ENCODE measurements at regions not wholly inside any gene's neighbourhood (a gene's known extent, or its start where the extent isn't known, plus 50 kb on each side); places are given as distances from the start of the nearest gene placed in this dataset.
A peak's percentile ranks its signal among the peaks of the same experiment; 100 is the strongest.

DNA sequence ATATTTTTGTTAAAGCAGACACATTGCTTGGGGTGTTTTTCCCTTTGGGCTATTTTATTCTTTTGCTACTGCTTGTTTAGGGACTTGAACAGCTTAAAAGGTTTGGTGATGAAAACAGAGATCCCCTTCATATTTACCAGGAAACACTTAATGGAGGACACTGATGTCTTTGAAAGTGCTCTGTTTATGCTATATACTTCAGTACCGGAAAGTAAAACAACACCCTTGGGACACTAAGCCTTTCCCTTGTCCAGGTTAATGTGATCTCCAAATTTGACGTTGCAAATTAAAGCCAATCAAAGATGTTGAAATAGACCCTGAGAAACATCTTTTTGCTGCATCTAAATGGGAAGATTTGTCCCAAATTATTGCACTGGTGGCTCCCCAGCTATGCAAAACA lies 564.6 kb upstream of the PKDCC start:
- CTCF ChIA-PET, result no interaction called here
- no TSS peak for BruUV-seq (replicated peaks)
- Histone ChIP-seq H3K4me1 (ENCODE audit: insufficient read depth, low read length, poor library complexity, severe bottlenecking) (no peaks in the 10 kb centered on the region), H3K27ac (ENCODE audit: low read depth, low read length, poor library complexity, severe bottlenecking) (no peak overlapping the region), H3K27me3 (replicated peaks; ENCODE audit: insufficient read depth, low read depth, low read length, poor library complexity) (no peaks in the 10 kb centered on the region), H3K4me3 (ENCODE audit: low read depth, low read length, poor library complexity, severe bottlenecking) (no peak overlapping the region), H3K36me3 (ENCODE audit: insufficient read depth, low read length, poor library complexity, severe bottlenecking) (no peaks in the 10 kb centered on the region), H3K9me3 (ENCODE audit: low read depth, low read length, poor library complexity, severe bottlenecking) (no peaks in the 10 kb centered on the region)
- TF ChIP-seq EZH2 (IDR thresholded peaks at IDR 0.05; ENCODE audit: borderline replicate concordance, low read depth, low read length, poor library complexity, severe bottlenecking) (no peak), CTCF (conservative IDR thresholded peaks at IDR 0.05; ENCODE audit: low read depth, low read length) (no peak)
- POLR2A ChIA-PET (ENCODE audit: low non-redundant PET), result no interaction called here
- intact Hi-C loops (cut with micrococcal nuclease; ENCODE audit: unreplicated experiment), result no loop called here
- DNase-seq (ENCODE audit: low spot score), result peak; percentile 28

DNA sequence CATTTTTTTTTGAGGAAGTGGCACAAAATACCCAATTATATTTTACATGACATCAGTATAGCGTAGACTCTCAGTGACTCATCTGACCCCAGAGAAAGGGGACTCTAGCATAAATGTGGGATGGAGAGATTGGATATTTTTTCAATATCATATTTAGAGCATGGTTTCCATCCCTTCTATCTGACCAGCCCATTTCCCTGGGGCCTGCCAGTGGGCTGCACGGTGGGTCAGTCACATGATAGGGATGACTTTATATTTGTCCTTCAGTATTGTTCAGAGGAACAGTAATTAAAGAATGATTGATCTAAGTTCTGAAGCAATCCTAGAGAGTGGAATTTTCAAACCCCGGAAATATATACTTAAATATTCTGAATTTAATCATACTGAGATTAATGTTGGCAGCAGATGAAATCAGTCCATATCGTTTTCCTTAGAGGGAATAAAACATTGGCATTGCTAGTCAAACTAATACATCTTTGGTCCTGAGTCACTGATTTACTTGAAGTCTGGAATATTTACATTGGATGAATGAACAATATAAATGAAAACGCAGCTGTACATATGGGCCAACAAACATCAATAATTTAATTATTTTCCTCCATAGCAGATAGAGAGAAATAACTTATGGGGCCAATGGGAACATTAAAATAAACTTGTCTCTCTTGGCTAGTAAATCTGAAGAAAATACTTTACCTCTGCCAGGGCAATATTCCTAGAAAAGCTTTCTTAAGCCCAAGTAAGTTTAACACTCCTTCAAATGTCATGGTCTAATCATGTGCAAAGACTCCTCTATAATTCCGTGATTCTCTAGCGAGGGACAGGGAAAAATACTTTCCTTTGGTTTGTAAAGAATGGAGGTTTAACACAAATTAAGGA lies 563.6 kb upstream of the PKDCC start:
- Histone ChIP-seq H3K4me1 (ENCODE audit: insufficient read depth, low read length, poor library complexity, severe bottlenecking) (no peaks in the 10 kb centered on the region), H3K27ac (ENCODE audit: low read depth, low read length, poor library complexity, severe bottlenecking) (no peak overlapping the region), H3K4me3 (ENCODE audit: low read depth, low read length, poor library complexity, severe bottlenecking) (no peak overlapping the region), H3K9me3 (ENCODE audit: low read depth, low read length, poor library complexity, severe bottlenecking) (no peaks in the 10 kb centered on the region), H3K27me3 (replicated peaks; ENCODE audit: insufficient read depth, low read depth, low read length, poor library complexity) (no peaks in the 10 kb centered on the region), H3K36me3 (ENCODE audit: insufficient read depth, low read length, poor library complexity, severe bottlenecking) (no peaks in the 10 kb centered on the region)
- DNase-seq (ENCODE audit: low spot score), result no peak
- POLR2A ChIA-PET (ENCODE audit: low non-redundant PET), result no interaction called here
- CTCF ChIA-PET, result no interaction called here
- no peak for TF ChIP-seq EZH2 (IDR thresholded peaks at IDR 0.05; ENCODE audit: borderline replicate concordance, low read depth, low read length, poor library complexity, severe bottlenecking)
- no peak for TF ChIP-seq CTCF (conservative IDR thresholded peaks at IDR 0.05; ENCODE audit: low read depth, low read length)
- intact Hi-C loops (cut with micrococcal nuclease; ENCODE audit: unreplicated experiment), result no loop called here
- no TSS peak for BruUV-seq (replicated peaks)

GRCh38 chr2:41484858-41485234 lies 563.0 kb upstream of the PKDCC start:
- no TSS peak for BruUV-seq (replicated peaks)
- no peak for DNase-seq (ENCODE audit: low spot score)
- no peaks in the 10 kb centered on the region for H3K27me3 ChIP-seq (replicated peaks; ENCODE audit: insufficient read depth, low read depth, low read length, poor library complexity)
- intact Hi-C loops (cut with micrococcal nuclease; ENCODE audit: unreplicated experiment), result no loop called here
- no peak overlapping the region for H3K4me3 ChIP-seq (ENCODE audit: low read depth, low read length, poor library complexity, severe bottlenecking)
- no peaks in the 10 kb centered on the region for H3K9me3 ChIP-seq (ENCODE audit: low read depth, low read length, poor library complexity, severe bottlenecking)
- CTCF ChIA-PET, result no interaction called here
- H3K36me3 ChIP-seq (ENCODE audit: insufficient read depth, low read length, poor library complexity, severe bottlenecking), result no peaks in the 10 kb centered on the region
- no peak overlapping the region for H3K27ac ChIP-seq (ENCODE audit: low read depth, low read length, poor library complexity, severe bottlenecking)
- H3K4me1 ChIP-seq (ENCODE audit: insufficient read depth, low read length, poor library complexity, severe bottlenecking), result no peaks in the 10 kb centered on the region
- no peak for TF ChIP-seq EZH2 (IDR thresholded peaks at IDR 0.05; ENCODE audit: borderline replicate concordance, low read depth, low read length, poor library complexity, severe bottlenecking)
- POLR2A ChIA-PET (ENCODE audit: low non-redundant PET), result no interaction called here

DNA sequence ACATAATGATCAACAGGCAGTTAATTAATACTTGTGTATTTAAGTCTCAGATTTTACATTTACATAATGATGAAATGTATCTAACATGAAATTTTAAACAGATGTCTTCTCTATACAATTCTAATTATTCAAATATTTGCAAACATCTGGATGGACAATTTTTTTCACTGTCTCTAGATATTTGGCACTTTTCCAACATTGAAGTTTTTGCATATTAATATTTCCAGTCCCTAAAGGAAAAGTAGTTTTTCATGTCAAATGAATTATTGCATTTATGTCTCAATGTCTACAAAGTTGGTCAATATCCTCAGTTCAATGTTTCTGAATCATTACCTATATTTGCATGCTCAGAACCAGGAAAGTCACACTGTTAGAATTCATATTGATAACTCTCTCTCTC lies 560.9 kb upstream of the PKDCC start:
- no peak for DNase-seq (ENCODE audit: low spot score)
- ChIA-PET POLR2A (ENCODE audit: low non-redundant PET) (no interaction called here), CTCF (no interaction called here)
- Histone ChIP-seq H3K27me3 (replicated peaks; ENCODE audit: insufficient read depth, low read depth, low read length, poor library complexity) (no peaks in the 10 kb centered on the region), H3K36me3 (ENCODE audit: insufficient read depth, low read length, poor library complexity, severe bottlenecking) (no peaks in the 10 kb centered on the region), H3K9me3 (ENCODE audit: low read depth, low read length, poor library complexity, severe bottlenecking) (no peaks in the 10 kb centered on the region), H3K27ac (ENCODE audit: low read depth, low read length, poor library complexity, severe bottlenecking) (no peak overlapping the region), H3K4me1 (ENCODE audit: insufficient read depth, low read length, poor library complexity, severe bottlenecking) (no peaks in the 10 kb centered on the region), H3K4me3 (ENCODE audit: low read depth, low read length, poor library complexity, severe bottlenecking) (no peak overlapping the region)
- intact Hi-C loops (cut with micrococcal nuclease; ENCODE audit: unreplicated experiment), result no loop called here
- no TSS peak for BruUV-seq (replicated peaks)
- TF ChIP-seq CTCF (conservative IDR thresholded peaks at IDR 0.05; ENCODE audit: low read depth, low read length) (no peak), EZH2 (IDR thresholded peaks at IDR 0.05; ENCODE audit: borderline replicate concordance, low read depth, low read length, poor library complexity, severe bottlenecking) (no peak)

Data from A673 (cell line).